Breast epithelium (tissue), 3 donors: ENCODE measurements at regions not wholly inside any gene's neighbourhood (a gene's known extent, or its start where the extent isn't known, plus 50 kb on each side); places are given as distances from the start of the nearest gene placed in this dataset.

Experiments
- CTCF ChIP-seq, 3 donors: fragments of 450-650 bp; IDR thresholded peaks; one replicate each; pipeline ENCODE4 v1.5.1; 2016 to 2017; ENCODE audit warnings: antibody characterized with exemption in 3 of 3, mild to moderate bottlenecking in 3 of 3, moderate library complexity in 3 of 3
- POLR2A ChIP-seq: fragments of 450-650 bp; IDR thresholded peaks from one replicate; pipeline ENCODE4 v1.6.1; 2016; ENCODE audit warnings: antibody characterized with exemption, mild to moderate bottlenecking, moderate library complexity
- POLR2AphosphoS5 ChIP-seq, 3 donors: sonication (generic); formaldehyde crosslinking; IDR thresholded peaks; one replicate each; pipeline ENCODE4 v1.6.1; 2017; ENCODE audit warnings: antibody characterized with exemption in 3 of 3

GRCh38 chr3:81951636-81952035 lies 190.2 kb upstream of the GBE1 start:
- TF ChIP-seq CTCF (IDR thresholded peaks at IDR 0.05) = no peak
- no peak for TF ChIP-seq POLR2A
- TF ChIP-seq POLR2AphosphoS5 (IDR thresholded peaks at IDR 0.05) = no peak
